GM10266 (cell line): ENCODE measurements at regions not wholly inside any gene's neighbourhood (a gene's known extent, or its start where the extent isn't known, plus 50 kb on each side); places are given as distances from the start of the nearest gene placed in this dataset.

Experiments
- DNase-seq: peaks from one replicate; pipeline ENCODE4 v3.0.0; 2012; ENCODE audit errors: extremely low spot score
- CTCF ChIP-seq: IDR thresholded peaks from 2 replicates; pipeline ENCODE4 v1.5.1; 2012; ENCODE audit warnings: mild to moderate bottlenecking, low read depth; ENCODE audit not compliant: control insufficient read depth, insufficient read depth; ENCODE audit errors: missing control alignments

GRCh38 chr10:65708057-65708456 lies 1217.8 kb upstream of the LRRTM3 start:
- DNase-seq, result no peak
- TF ChIP-seq CTCF, result no peak

- no peak for TF ChIP-seq CTCF
- DNase-seq, result no peak
These were observed 1215.5 kb upstream of the LRRTM3 start for GRCh38 chr10:65710306-65710705.

- TF ChIP-seq CTCF, result no peak
- no peak for DNase-seq
These were observed 1206.0 kb upstream of the LRRTM3 start for GRCh38 chr10:65719790-65720189.

GRCh38 chr10:65720901-65721300 lies 1204.9 kb upstream of the LRRTM3 start:
- DNase-seq, result no peak
- no peak for TF ChIP-seq CTCF

- TF ChIP-seq CTCF, result no peak
These were observed 1202.3 kb upstream of the LRRTM3 start for GRCh38 chr10:65723525-65723924.

GRCh38 chr10:65735382-65735781 lies 1190.5 kb upstream of the LRRTM3 start:
- DNase-seq, result no peak
- TF ChIP-seq CTCF, result no peak

More at GRCh38 chr10:65723525-65723924, 1202.3 kb upstream of the LRRTM3 start:
- no peak for DNase-seq

GRCh38 chr10:65742906-65743305 lies 1182.9 kb upstream of the LRRTM3 start:
- no peak for TF ChIP-seq CTCF
- no peak for DNase-seq
